HEK293 (cell line): ENCODE measurements at regions not wholly inside any gene's neighbourhood (a gene's known extent, or its start where the extent isn't known, plus 50 kb on each side); places are given as distances from the start of the nearest gene placed in this dataset.

Experiments
- CTCF ChIA-PET: fragments of 350-600 bp; formaldehyde crosslinking; extraction: SDS; loops from one replicate; lab custom pipeline; 2021; ENCODE audit warnings: antibody characterized with exemption; lab: Yijun Ruan, JAX
- POLR2A ChIA-PET: fragments of 300-600 bp; formaldehyde crosslinking; extraction: SDS; loops from one replicate; lab custom pipeline; 2020; ENCODE audit warnings: antibody characterized with exemption, inconsistent platforms; lab: Yijun Ruan, JAX
- H3K27ac ChIP-seq: fragments of 200-500 bp; sonication (Bioruptor generic); 2 replicates; pipeline ENCODE4 v1.5.1; 2014; ENCODE audit warnings: low read depth, low read length, control low read depth, inconsistent platforms; ENCODE audit errors: extremely low read depth
- H3K36me3 ChIP-seq, 2 experiments: fragments of 200-500 bp in 1 of 2; sonication (Bioruptor generic) in 1 of 2; 1 replicate in 1 of 2; 2 replicates in 1 of 2; pipeline ENCODE4 v1.5.1; 2014 to 2017; ENCODE audit warnings: inconsistent platforms in 2 of 2, low read length in 2 of 2; ENCODE audit not compliant: control insufficient read depth in 2 of 2, insufficient read depth in 1 of 2
- H3K4me1 ChIP-seq: fragments of 200-500 bp; sonication (Bioruptor generic); 2 replicates; pipeline ENCODE4 v1.5.1; 2014; ENCODE audit warnings: mild to moderate bottlenecking, low read length, inconsistent platforms; ENCODE audit not compliant: control insufficient read depth, insufficient read depth
- H3K4me3 ChIP-seq: 2 replicates; pipeline ENCODE4 v1.5.1; 2011; ENCODE audit warnings: low read depth, mild to moderate bottlenecking, control low read depth, low read length, moderate library complexity
- H3K9me3 ChIP-seq: fragments of 200-500 bp; sonication (Bioruptor generic); 2 replicates; pipeline ENCODE4 v1.5.1; 2014; ENCODE audit warnings: low read depth, low read length, inconsistent platforms; ENCODE audit not compliant: control insufficient read depth, insufficient read depth
- BCL6B ChIP-seq: fragments of 450-650 bp; formaldehyde crosslinking; IDR thresholded peaks from 2 replicates; pipeline ENCODE4 v1.5.1; 2017; ENCODE audit warnings: missing biosample characterization, missing genetic modification characterization
- FEZF1 ChIP-seq: fragments of 450-650 bp; formaldehyde crosslinking; IDR thresholded peaks from 2 replicates; pipeline ENCODE4 v1.5.1; 2016; ENCODE audit warnings: missing biosample characterization, missing genetic modification characterization
- HOXA7 ChIP-seq: sonication (generic); formaldehyde crosslinking; IDR thresholded peaks from 2 replicates; pipeline ENCODE4 v1.8.1; 2022; ENCODE audit warnings: missing genetic modification reagents, borderline replicate concordance
- TRIM28 ChIP-seq: IDR thresholded peaks from 2 replicates; pipeline ENCODE4 v1.6.1; 2011; ENCODE audit warnings: low read length, control low read depth, borderline replicate concordance
- YY1 ChIP-seq: fragments of 450-650 bp; formaldehyde crosslinking; IDR thresholded peaks from 2 replicates; pipeline ENCODE4 v1.5.1; 2018; ENCODE audit warnings: missing biosample characterization, missing genetic modification characterization
- ZBTB44 ChIP-seq: fragments of 450-650 bp; IDR thresholded peaks from 2 replicates; pipeline ENCODE4 v1.5.1; 2018; ENCODE audit warnings: missing biosample characterization, mild to moderate bottlenecking, missing genetic modification characterization
- ZBTB48 ChIP-seq: fragments of 450-650 bp; formaldehyde crosslinking; IDR thresholded peaks from 2 replicates; pipeline ENCODE4 v1.5.1; 2016; ENCODE audit warnings: missing biosample characterization, missing genetic modification characterization
- ZNF133 ChIP-seq: fragments of 450-650 bp; formaldehyde crosslinking; IDR thresholded peaks from 2 replicates; pipeline ENCODE4 v1.5.1; 2016; ENCODE audit warnings: missing biosample characterization, missing genetic modification characterization
- ZNF146 ChIP-seq: fragments of 450-650 bp; formaldehyde crosslinking; IDR thresholded peaks from 2 replicates; pipeline ENCODE4 v1.5.1; 2016; ENCODE audit warnings: missing biosample characterization, missing genetic modification characterization
- ZNF175 ChIP-seq: fragments of 450-650 bp; formaldehyde crosslinking; IDR thresholded peaks from 2 replicates; pipeline ENCODE4 v1.5.1; 2016; ENCODE audit warnings: missing biosample characterization, missing genetic modification characterization
- ZNF24 ChIP-seq: fragments of 450-650 bp; formaldehyde crosslinking; IDR thresholded peaks from 2 replicates; pipeline ENCODE4 v1.5.1; 2016; ENCODE audit warnings: missing biosample characterization, missing genetic modification characterization
- ZNF248 ChIP-seq: fragments of 450-650 bp; formaldehyde crosslinking; IDR thresholded peaks from 2 replicates; pipeline ENCODE4 v1.5.1; 2017; ENCODE audit warnings: missing biosample characterization, missing genetic modification characterization
- ZNF416 ChIP-seq: fragments of 450-650 bp; formaldehyde crosslinking; IDR thresholded peaks from 2 replicates; pipeline ENCODE4 v1.5.1; 2016; ENCODE audit warnings: missing biosample characterization, missing genetic modification characterization
- ZNF426 ChIP-seq: fragments of 450-650 bp; formaldehyde crosslinking; IDR thresholded peaks from 2 replicates; pipeline ENCODE4 v1.5.1; 2017; ENCODE audit warnings: missing biosample characterization, missing genetic modification characterization, mild to moderate bottlenecking, inconsistent platforms, moderate library complexity
- ZNF433 ChIP-seq: fragments of 450-650 bp; formaldehyde crosslinking; IDR thresholded peaks from 2 replicates; pipeline ENCODE4 v1.5.1; 2016; ENCODE audit warnings: missing biosample characterization, missing genetic modification characterization, low read depth
- ZNF473 ChIP-seq: fragments of 450-650 bp; formaldehyde crosslinking; IDR thresholded peaks from 2 replicates; pipeline ENCODE4 v1.5.1; 2017; ENCODE audit warnings: missing biosample characterization, missing genetic modification characterization
- ZNF530 ChIP-seq: fragments of 450-650 bp; formaldehyde crosslinking; IDR thresholded peaks from 2 replicates; pipeline ENCODE4 v1.5.1; 2016; ENCODE audit warnings: low read depth, missing biosample characterization, missing genetic modification characterization
- ZNF548 ChIP-seq: fragments of 450-650 bp; formaldehyde crosslinking; IDR thresholded peaks from 2 replicates; pipeline ENCODE4 v1.5.1; 2016; ENCODE audit warnings: missing biosample characterization, missing genetic modification characterization
- ZNF555 ChIP-seq: fragments of 450-650 bp; formaldehyde crosslinking; conservative IDR thresholded peaks from 2 replicates; pipeline ENCODE4 v1.5.1; 2017; ENCODE audit warnings: missing biosample characterization, mild to moderate bottlenecking, missing genetic modification characterization, inconsistent platforms
- ZNF580 ChIP-seq: fragments of 450-650 bp; formaldehyde crosslinking; IDR thresholded peaks from 2 replicates; pipeline ENCODE4 v1.5.1; 2016; ENCODE audit warnings: missing biosample characterization, missing genetic modification characterization
- ZNF701 ChIP-seq: fragments of 450-650 bp; formaldehyde crosslinking; IDR thresholded peaks from 2 replicates; pipeline ENCODE4 v1.5.1; 2016; ENCODE audit warnings: missing biosample characterization, missing genetic modification characterization
- ZNF707 ChIP-seq: fragments of 450-650 bp; formaldehyde crosslinking; IDR thresholded peaks from 2 replicates; pipeline ENCODE4 v1.5.1; 2016; ENCODE audit warnings: missing biosample characterization, missing genetic modification characterization
- ZXDB ChIP-seq: fragments of 450-650 bp; formaldehyde crosslinking; IDR thresholded peaks from 2 replicates; pipeline ENCODE4 v1.5.1; 2016; ENCODE audit warnings: missing biosample characterization, missing genetic modification characterization

- Histone ChIP-seq H3K4me1 (no peaks in the 10 kb centered on the region), H3K36me3 (no peaks in the 10 kb centered on the region), H3K9me3 (no peaks in the 10 kb centered on the region), H3K27ac (no peak overlapping the region), H3K4me3 (no peak overlapping the region)
- CTCF ChIA-PET = interaction anchor here (0.9 kb wide), 1 partner anchor 8 kb away, joined by 3 read pairs; no protein-coding TSS in a partner anchor
- POLR2A ChIA-PET = no interaction called here
- no peak for TF ChIP-seq FEZF1 (tag by site-specific recombination)
- no peak for TF ChIP-seq ZNF701
- TF ChIP-seq ZNF473 (tag by site-specific recombination) = no peak
- no peak for TF ChIP-seq ZNF433 (tag by site-specific recombination)
- no peak for TF ChIP-seq ZNF707 (tag by site-specific recombination)
- no peak for TF ChIP-seq YY1 (tag by site-specific recombination)
- TF ChIP-seq ZNF146 (tag by site-specific recombination) = no peak
- TF ChIP-seq HOXA7 (CRISPR knock-in tag) = no peak
- TF ChIP-seq ZNF24 (tag by site-specific recombination) = no peak
- no peak for TF ChIP-seq ZNF548
- TF ChIP-seq ZNF580 (tag by site-specific recombination) = no peak
Measured at GRCh38 chr9:8256880-8257279, 457.3 kb upstream of the DMAC1 start.

- Histone ChIP-seq H3K4me1 (no peaks in the 10 kb centered on the region), H3K4me3 (no peak overlapping the region), H3K27ac (no peak overlapping the region), H3K9me3 (no peaks in the 10 kb centered on the region), H3K36me3 (no peaks in the 10 kb centered on the region)
- CTCF ChIA-PET = no interaction called here
- TF ChIP-seq ZNF530 = no peak
- TF ChIP-seq ZNF416 (tag by site-specific recombination) = no peak
- no peak for TF ChIP-seq ZBTB44 (tag by site-specific recombination)
- no peak for TF ChIP-seq ZNF175 (tag by site-specific recombination)
- TF ChIP-seq TRIM28 = no peak
- no peak for TF ChIP-seq ZBTB48 (tag by site-specific recombination)
- no peak for TF ChIP-seq ZXDB (tag by site-specific recombination)
- TF ChIP-seq ZNF248 (tag by site-specific recombination) = no peak
- no peak for TF ChIP-seq ZNF133
- no peak for TF ChIP-seq HOXA7 (CRISPR knock-in tag)
- no peak for TF ChIP-seq ZNF426 (tag by site-specific recombination)
- no peak for TF ChIP-seq BCL6B
- no peak for TF ChIP-seq ZNF555
- POLR2A ChIA-PET = interaction anchor here (0.6 kb wide), 1 partner anchor 590 kb away, joined by 9 read pairs; no protein-coding TSS in a partner anchor
Measured at GRCh38 chr9:8255850-8256249, 456.3 kb upstream of the DMAC1 start.
